DMS153 treated with DMSO at 0.1 percent for 48 hours (cell line): ENCODE measurements at regions not wholly inside any gene's neighbourhood (a gene's known extent, or its start where the extent isn't known, plus 50 kb on each side); places are given as distances from the start of the nearest gene placed in this dataset.

Experiments used
- DNase-seq: peaks from one replicate; lab custom pipeline; 2025; ENCODE audit not compliant: unreplicated experiment; lab: John Stamatoyannopoulos, UW

- DNase-seq: no peak
Observed at GRCh38 chr12:92556141-92556540, 146.6 kb upstream of the PLEKHG7 start.

- DNase-seq: no peak
Observed at GRCh38 chr12:92554158-92555073, 148.4 kb upstream of the PLEKHG7 start.

GRCh38 chr12:92553389-92553788 lies 149.4 kb upstream of the PLEKHG7 start:
- DNase-seq: peak; percentile 17

- no peak for DNase-seq
Observed at GRCh38 chr12:92552412-92553108, 150.2 kb upstream of the PLEKHG7 start.

GRCh38 chr12:92551853-92552397 lies 150.9 kb upstream of the PLEKHG7 start:
- DNase-seq: no peak

- DNase-seq: no peak
Observed at GRCh38 chr12:92551210-92551609, 151.6 kb upstream of the PLEKHG7 start.

GRCh38 chr12:92550661-92551060 lies 152.1 kb upstream of the PLEKHG7 start:
- DNase-seq: no peak

GRCh38 chr12:92550254-92550653 lies 152.5 kb upstream of the PLEKHG7 start:
- DNase-seq: no peak

GRCh38 chr12:92549516-92549915 lies 153.3 kb upstream of the PLEKHG7 start:
- no peak for DNase-seq

GRCh38 chr12:92547906-92548305 lies 154.9 kb upstream of the PLEKHG7 start:
- DNase-seq: no peak

GRCh38 chr12:92547420-92547819 lies 155.4 kb upstream of the PLEKHG7 start:
- no peak for DNase-seq

GRCh38 chr12:92546635-92547348 lies 156.0 kb upstream of the PLEKHG7 start:
- no peak for DNase-seq

- no peak for DNase-seq
Observed at GRCh38 chr12:92546259-92546634, 156.5 kb upstream of the PLEKHG7 start.

- no peak for DNase-seq
Observed at GRCh38 chr12:92544322-92544721, 158.5 kb upstream of the PLEKHG7 start.

- DNase-seq: no peak
Observed at GRCh38 chr12:92543840-92544239, 158.9 kb upstream of the PLEKHG7 start.

- DNase-seq: no peak
Observed at GRCh38 chr12:92543359-92543758, 159.4 kb upstream of the PLEKHG7 start.

- DNase-seq: no peak
Observed at GRCh38 chr12:92541731-92542130, 161.1 kb upstream of the PLEKHG7 start.

- no peak for DNase-seq
Observed at GRCh38 chr12:92540782-92541423, 161.9 kb upstream of the PLEKHG7 start.

GRCh38 chr12:92539976-92540781 lies 162.6 kb upstream of the PLEKHG7 start:
- peak; percentile 83 for DNase-seq

- DNase-seq: no peak
Observed at GRCh38 chr12:92539110-92539749, 163.6 kb upstream of the PLEKHG7 start.
